Common myeloid progenitor, CD34-positive (primary cell): ENCODE measurements at regions not wholly inside any gene's neighbourhood (a gene's known extent, or its start where the extent isn't known, plus 50 kb on each side); places are given as distances from the start of the nearest gene placed in this dataset.
A peak's percentile ranks its signal among the peaks of the same experiment; 100 is the strongest.

Experiments
- CTCF ChIA-PET: fragments of 350-600 bp; sonication (Branson Sonifier 250); formaldehyde crosslinking; loops from one replicate; lab custom pipeline; 2021; ENCODE audit warnings: antibody characterized with exemption; lab: Charles Lee
- POLR2A ChIA-PET: fragments of 350-600 bp; sonication (Branson Sonifier 250); formaldehyde crosslinking; loops from one replicate; lab custom pipeline; 2021; ENCODE audit warnings: antibody characterized with exemption; lab: Charles Lee
- DNase-seq, 3 donors: peaks; one replicate each; pipeline versions ENCODE4 v3.0.0 to v3.0.0-alpha.2; 2013
- H3K27ac ChIP-seq, 2 experiments: 1 replicate in 1 of 2; 2 replicates in 1 of 2; pipeline ENCODE4 v1.7.0; 2013; ENCODE audit warnings: inconsistent platforms in 2 of 2, low read length in 2 of 2, mild to moderate bottlenecking in 2 of 2, low read depth in 1 of 2, moderate library complexity in 1 of 2; ENCODE audit not compliant: severe bottlenecking in 2 of 2, insufficient read depth in 1 of 2, poor library complexity in 1 of 2
- H3K27me3 ChIP-seq, 5 experiments: replicated peaks in 2 of 5; 1 replicate in 3 of 5; 2 replicates in 2 of 5; pipeline versions ENCODE4 v1.6.1 to v1.7.0; 2013; ENCODE audit warnings: low read length in 4 of 5, mild to moderate bottlenecking in 2 of 5, moderate library complexity in 2 of 5, inconsistent platforms in 1 of 5; ENCODE audit not compliant: insufficient read depth in 5 of 5, control insufficient read depth in 4 of 5
- H3K36me3 ChIP-seq, 4 experiments: 1 replicate in 2 of 4; 2 replicates in 2 of 4; pipeline versions ENCODE4 v1.6.1 to v1.7.0; 2013; ENCODE audit warnings: low read length in 3 of 4, control low read depth in 1 of 4, mild to moderate bottlenecking in 1 of 4; ENCODE audit not compliant: control insufficient read depth in 4 of 4, insufficient read depth in 4 of 4
- H3K4me1 ChIP-seq, 4 experiments: 1 replicate in 3 of 4; 2 replicates in 1 of 4; pipeline versions ENCODE4 v1.6.1 to v1.7.1; 2013; ENCODE audit warnings: low read length in 3 of 4, mild to moderate bottlenecking in 3 of 4, control low read depth in 1 of 4, inconsistent platforms in 1 of 4, moderate library complexity in 1 of 4; ENCODE audit not compliant: control insufficient read depth in 4 of 4, insufficient read depth in 4 of 4; ENCODE audit errors: control extremely low read depth in 1 of 4
- H3K4me3 ChIP-seq, 7 experiments: 1 replicate in 4 of 7; 2 replicates in 3 of 7; pipeline versions ENCODE4 v1.5.1 to v1.7.0; 2013; ENCODE audit warnings: mild to moderate bottlenecking in 7 of 7, low read length in 6 of 7, moderate library complexity in 6 of 7, inconsistent platforms in 2 of 7, low read depth in 2 of 7, control low read depth in 1 of 7; ENCODE audit not compliant: insufficient read depth in 4 of 7, control insufficient read depth in 1 of 7; ENCODE audit errors: extremely low read depth in 1 of 7
- H3K9me3 ChIP-seq, 5 experiments: 1 replicate in 4 of 5; 2 replicates in 1 of 5; pipeline versions ENCODE4 v1.6.1 to v1.7.1; 2013; ENCODE audit warnings: low read length in 4 of 5, mild to moderate bottlenecking in 2 of 5, inconsistent platforms in 1 of 5, low read depth in 1 of 5, moderate library complexity in 1 of 5; ENCODE audit not compliant: control insufficient read depth in 4 of 5, insufficient read depth in 2 of 5; ENCODE audit errors: control extremely low read depth in 1 of 5
- whole genome bisulfite sequencing: methylation state at CpG from one replicate; pipeline ENCODE4 v1.1.5; 2013; ENCODE audit not compliant: insufficient coverage; 5-methylcytosine and 5-hydroxymethylcytosine counted together

GRCh38 chr5:67677422-67677970 lies 480.9 kb upstream of the CD180 start:
- ChIA-PET POLR2A (no interaction called here), CTCF (no interaction called here)
- H3K9me3 ChIP-seq: no peaks in the 10 kb centered on the region
- WGBS: no CpG with 5 or more reads among the region's 2 CpGs
- H3K27me3 ChIP-seq: no peaks in the 10 kb centered on the region
- no peak for DNase-seq
- no peaks in the 10 kb centered on the region for H3K36me3 ChIP-seq
- no peak overlapping the region for H3K27ac ChIP-seq
- H3K4me1 ChIP-seq: no peaks in the 10 kb centered on the region
- no peak overlapping the region for H3K4me3 ChIP-seq

DNA sequence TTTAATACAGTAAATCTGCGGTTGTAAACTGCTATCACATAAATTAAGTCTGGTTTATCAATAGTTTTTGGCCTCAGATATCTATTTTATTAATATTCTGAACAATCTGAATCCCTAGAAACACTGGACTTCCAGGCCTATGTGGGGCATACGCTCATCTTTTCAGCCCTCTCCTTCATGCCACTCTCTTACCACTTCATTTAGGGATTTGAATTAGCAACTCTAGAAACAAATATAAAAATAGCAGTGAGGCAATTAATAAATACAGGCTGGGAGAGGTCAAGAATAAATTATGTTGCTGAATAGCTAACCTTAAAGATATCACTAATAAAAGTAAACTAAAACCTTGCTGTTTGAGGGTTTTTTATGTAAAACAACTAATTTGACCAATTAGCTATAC lies 480.3 kb upstream of the CD180 start:
- Histone ChIP-seq H3K4me3 (no peak overlapping the region), H3K9me3 (no peaks in the 10 kb centered on the region), H3K36me3 (no peaks in the 10 kb centered on the region), H3K27me3 (no peaks in the 10 kb centered on the region), H3K4me1 (no peaks in the 10 kb centered on the region), H3K27ac (no peak overlapping the region)
- DNase-seq: no peak
- 100% methylated on average over 1 of the region's 2 CpGs for WGBS
- POLR2A ChIA-PET: no interaction called here
- CTCF ChIA-PET: no interaction called here

DNA sequence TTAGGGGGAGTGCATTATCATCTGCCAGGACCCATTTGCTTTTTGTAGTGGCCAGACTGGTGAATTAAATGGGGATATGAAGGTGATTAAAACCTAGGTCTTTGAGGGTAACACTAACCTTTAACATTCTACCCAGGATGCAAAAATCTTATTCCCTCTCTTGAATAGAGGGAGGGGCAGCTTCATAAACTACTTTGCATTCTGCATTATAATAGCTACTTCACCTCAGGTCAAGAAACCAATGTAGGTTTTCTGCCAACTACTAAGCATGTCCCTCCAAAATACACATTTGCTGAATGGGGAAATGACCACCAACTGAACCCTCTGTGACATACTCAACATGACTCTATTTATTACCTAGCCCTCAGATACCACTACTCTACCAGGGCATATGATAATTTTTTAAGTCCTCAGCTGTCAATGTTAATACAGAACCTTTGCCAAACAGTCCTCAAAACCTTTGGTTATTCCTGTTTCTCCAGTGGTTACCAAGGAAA lies 477.6 kb upstream of the CD180 start:
- H3K36me3 ChIP-seq: no peaks in the 10 kb centered on the region
- H3K27ac ChIP-seq: no peak overlapping the region
- H3K4me3 ChIP-seq: no peak overlapping the region
- ChIA-PET CTCF (no interaction called here), POLR2A (no interaction called here)
- no peaks in the 10 kb centered on the region for H3K4me1 ChIP-seq
- DNase-seq: no peak
- no peaks in the 10 kb centered on the region for H3K27me3 ChIP-seq
- H3K9me3 ChIP-seq: no peaks in the 10 kb centered on the region

DNA sequence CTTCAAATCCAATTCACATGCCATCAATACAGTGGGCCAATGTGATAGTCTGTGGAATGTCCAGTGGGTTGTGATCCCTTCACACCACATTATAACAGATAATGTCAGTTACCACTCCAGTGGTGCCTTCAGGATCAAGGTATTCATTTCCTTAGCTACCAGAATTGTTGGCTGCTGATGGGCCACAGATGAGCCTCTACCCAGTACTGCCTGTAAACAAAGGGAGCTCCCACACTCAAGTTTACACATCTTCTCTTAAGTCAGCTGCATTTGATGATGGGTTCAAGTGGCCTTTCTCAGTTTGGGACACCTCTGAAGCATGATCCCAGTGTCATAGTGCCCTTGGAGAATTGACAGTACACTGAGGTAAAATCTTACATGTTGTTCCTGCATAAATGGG lies 477.0 kb upstream of the CD180 start:
- Histone ChIP-seq H3K27me3 (no peaks in the 10 kb centered on the region), H3K4me1 (no peaks in the 10 kb centered on the region), H3K27ac (no peak overlapping the region), H3K36me3 (no peaks in the 10 kb centered on the region), H3K9me3 (no peaks in the 10 kb centered on the region), H3K4me3 (no peak overlapping the region)
- ChIA-PET POLR2A (interaction anchor here (0.6 kb wide), 1 partner anchor 574 kb away, joined by 4 read pairs; no protein-coding TSS in a partner anchor), CTCF (no interaction called here)
- no peak for DNase-seq

- Histone ChIP-seq H3K4me1 (no peaks in the 10 kb centered on the region), H3K27ac (no peak overlapping the region), H3K4me3 (no peak overlapping the region), H3K27me3 (no peaks in the 10 kb centered on the region), H3K36me3 (no peaks in the 10 kb centered on the region), H3K9me3 (no peaks in the 10 kb centered on the region)
- no peak for DNase-seq
- no CpG with 5 or more reads among the region's 3 CpGs for WGBS
- CTCF ChIA-PET: interaction anchor here (0.7 kb wide), 1 partner anchor 15 kb away, joined by 3 read pairs; no protein-coding TSS in a partner anchor
- POLR2A ChIA-PET: interaction anchor here (0.6 kb wide), 1 partner anchor 575 kb away, joined by 4 read pairs; no protein-coding TSS in a partner anchor
Measured at GRCh38 chr5:67673180-67673579, 476.6 kb upstream of the CD180 start.

DNA sequence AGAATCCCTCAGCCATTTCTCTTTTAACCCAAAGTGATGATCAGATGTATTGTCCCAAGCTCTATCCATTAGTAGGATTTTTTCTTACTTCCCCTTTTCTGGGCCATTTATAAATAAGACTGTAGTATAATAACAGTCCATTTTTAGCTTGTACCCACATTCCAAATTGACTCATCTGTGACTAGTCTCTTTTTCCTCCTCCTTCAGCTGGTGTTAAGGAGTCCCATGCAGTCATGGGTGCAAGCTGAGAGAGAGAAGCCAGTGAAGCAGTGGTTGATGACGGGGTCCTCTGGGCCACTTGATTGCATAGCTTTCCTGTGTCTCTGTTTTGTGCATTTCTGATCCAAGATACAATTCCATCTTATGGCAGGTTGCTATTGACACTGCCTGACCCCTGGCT lies 476.0 kb upstream of the CD180 start:
- Histone ChIP-seq H3K36me3 (no peaks in the 10 kb centered on the region), H3K4me3 (no peak overlapping the region), H3K9me3 (peaks cover 0 to 2% (median 0%) of the 10 kb centered on the region in 5 experiments), H3K4me1 (no peaks in the 10 kb centered on the region), H3K27me3 (no peaks in the 10 kb centered on the region), H3K27ac (no peak overlapping the region)
- ChIA-PET POLR2A (no interaction called here), CTCF (interaction anchor here (0.7 kb wide), 1 partner anchor 15 kb away, joined by 3 read pairs; no protein-coding TSS in a partner anchor)
- WGBS: 100% methylated on average over 1 of the region's 1 CpG
- DNase-seq: peak in 2 of 3 donors; percentile 1 to 7

GRCh38 chr5:67669916-67670315 lies 473.3 kb upstream of the CD180 start:
- no peak for DNase-seq
- no peaks in the 10 kb centered on the region for H3K27me3 ChIP-seq
- CTCF ChIA-PET: no interaction called here

More at GRCh38 chr5:67669916-67670315, 473.3 kb upstream of the CD180 start:
- 100% methylated on average over 2 of the region's 2 CpGs for WGBS
- no peaks in the 10 kb centered on the region for H3K36me3 ChIP-seq
- POLR2A ChIA-PET: no interaction called here
- peaks cover 0 to 13% (median 6%) of the 10 kb centered on the region in 5 experiments for H3K9me3 ChIP-seq
- no peak overlapping the region for H3K4me3 ChIP-seq
- H3K4me1 ChIP-seq: no peaks in the 10 kb centered on the region
- no peak overlapping the region for H3K27ac ChIP-seq
